ENCODE measurements at regions not wholly inside any gene's neighbourhood (a gene's known extent, or its start where the extent isn't known, plus 50 kb on each side); places are given as distances from the start of the nearest gene placed in this dataset.

GRCh38 chr10:64316833-64317232 is 795.6 kb downstream of the REEP3 start:
- no peak overlapping the region for H3K27ac Mint-ChIP-seq
- H3K9ac ChIP-seq (ENCODE audit: extremely low read depth, low read length, poor library complexity, severe bottlenecking): no peak overlapping the region
- no peak overlapping the region for H3K27ac ChIP-seq (ENCODE audit: low read depth, low read length)
- H3K27me3 Mint-ChIP-seq (ENCODE audit: insufficient read depth): no peaks in the 10 kb centered on the region
- 98% methylated on average over 3 of the region's 3 CpGs; no CpG with 5 or more reads in 1 of the 2 experiments for WGBS, 2 experiments (ENCODE audit: insufficient coverage in 1 of 2, insufficient read length in 1 of 2)
- no peaks in the 10 kb centered on the region for H3K9me3 Mint-ChIP-seq
- H3K9me3 ChIP-seq (ENCODE audit: control insufficient read depth, low read length): no peaks in the 10 kb centered on the region
- H3K4me3 Mint-ChIP-seq: no peak overlapping the region
- peaks cover 4% of the 10 kb centered on the region for H3K4me1 ChIP-seq (ENCODE audit: control insufficient read depth, insufficient read depth, low read length)
- DNase-seq: no peak
- H3K4me1 Mint-ChIP-seq: peaks cover 27% of the 10 kb centered on the region
- TF ChIP-seq, protein P1, sequence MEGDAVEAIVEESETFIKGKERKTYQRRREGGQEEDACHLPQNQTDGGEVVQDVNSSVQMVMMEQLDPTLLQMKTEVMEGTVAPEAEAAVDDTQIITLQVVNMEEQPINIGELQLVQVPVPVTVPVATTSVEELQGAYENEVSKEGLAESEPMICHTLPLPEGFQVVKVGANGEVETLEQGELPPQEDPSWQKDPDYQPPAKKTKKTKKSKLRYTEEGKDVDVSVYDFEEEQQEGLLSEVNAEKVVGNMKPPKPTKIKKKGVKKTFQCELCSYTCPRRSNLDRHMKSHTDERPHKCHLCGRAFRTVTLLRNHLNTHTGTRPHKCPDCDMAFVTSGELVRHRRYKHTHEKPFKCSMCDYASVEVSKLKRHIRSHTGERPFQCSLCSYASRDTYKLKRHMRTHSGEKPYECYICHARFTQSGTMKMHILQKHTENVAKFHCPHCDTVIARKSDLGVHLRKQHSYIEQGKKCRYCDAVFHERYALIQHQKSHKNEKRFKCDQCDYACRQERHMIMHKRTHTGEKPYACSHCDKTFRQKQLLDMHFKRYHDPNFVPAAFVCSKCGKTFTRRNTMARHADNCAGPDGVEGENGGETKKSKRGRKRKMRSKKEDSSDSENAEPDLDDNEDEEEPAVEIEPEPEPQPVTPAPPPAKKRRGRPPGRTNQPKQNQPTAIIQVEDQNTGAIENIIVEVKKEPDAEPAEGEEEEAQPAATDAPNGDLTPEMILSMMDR (conservative IDR thresholded peaks at IDR 0.05): no peak
- H3K36me3 Mint-ChIP-seq (ENCODE audit: low read depth): no peaks in the 10 kb centered on the region
- H3K36me3 ChIP-seq (ENCODE audit: control insufficient read depth, insufficient read depth, low read length): no peaks in the 10 kb centered on the region
- H3K27me3 ChIP-seq (ENCODE audit: control insufficient read depth, insufficient read depth, low read length, poor library complexity, severe bottlenecking): no peaks in the 10 kb centered on the region
- no peak overlapping the region for H3K4me3 ChIP-seq (ENCODE audit: low read length)

GRCh38 chr10:64320448-64320847 is 799.2 kb downstream of the REEP3 start:
- TF ChIP-seq, protein P1 (conservative IDR thresholded peaks at IDR 0.05): no peak
- DNase-seq: no peak
- no peak overlapping the region for H3K27ac Mint-ChIP-seq
- H3K36me3 Mint-ChIP-seq (ENCODE audit: low read depth): no peaks in the 10 kb centered on the region
- Histone ChIP-seq H3K9ac (ENCODE audit: extremely low read depth, low read length, poor library complexity, severe bottlenecking) (no peak overlapping the region), H3K4me3 (ENCODE audit: low read length) (no peak overlapping the region), H3K9me3 (ENCODE audit: control insufficient read depth, low read length) (no peaks in the 10 kb centered on the region), H3K27me3 (ENCODE audit: control insufficient read depth, insufficient read depth, low read length, poor library complexity, severe bottlenecking) (no peaks in the 10 kb centered on the region), H3K27ac (ENCODE audit: low read depth, low read length) (no peak overlapping the region), H3K36me3 (ENCODE audit: control insufficient read depth, insufficient read depth, low read length) (no peaks in the 10 kb centered on the region), H3K4me1 (ENCODE audit: control insufficient read depth, insufficient read depth, low read length) (peaks cover 4% of the 10 kb centered on the region)
- H3K4me1 Mint-ChIP-seq: peaks cover 29% of the 10 kb centered on the region
- peaks cover 4% of the 10 kb centered on the region for H3K9me3 Mint-ChIP-seq
- WGBS, 2 experiments (ENCODE audit: insufficient coverage in 1 of 2, insufficient read length in 1 of 2): 94 to 95% methylated on average over 5 to 6 of the region's 6 CpGs
- H3K27me3 Mint-ChIP-seq (ENCODE audit: insufficient read depth): no peaks in the 10 kb centered on the region
- H3K4me3 Mint-ChIP-seq: no peak overlapping the region

GRCh38 chr10:64329510-64329909 is 808.3 kb downstream of the REEP3 start:
- Mint-ChIP-seq H3K9me3 (peaks cover 12% of the 10 kb centered on the region), H3K4me1 (no peaks in the 10 kb centered on the region), H3K4me3 (no peak overlapping the region), H3K36me3 (ENCODE audit: low read depth) (peaks cover 4% of the 10 kb centered on the region), H3K27ac (no peak overlapping the region), H3K27me3 (ENCODE audit: insufficient read depth) (no peaks in the 10 kb centered on the region)
- WGBS, 2 experiments (ENCODE audit: insufficient coverage in 1 of 2, insufficient read length in 1 of 2): 80 to 89% methylated on average over 1 to 5 of the region's 5 CpGs
- Histone ChIP-seq H3K27me3 (ENCODE audit: control insufficient read depth, insufficient read depth, low read length, poor library complexity, severe bottlenecking) (no peaks in the 10 kb centered on the region), H3K27ac (ENCODE audit: low read depth, low read length) (no peak overlapping the region), H3K4me3 (ENCODE audit: low read length) (no peak overlapping the region), H3K36me3 (ENCODE audit: control insufficient read depth, insufficient read depth, low read length) (no peaks in the 10 kb centered on the region), H3K9me3 (ENCODE audit: control insufficient read depth, low read length) (peaks cover 14% of the 10 kb centered on the region), H3K9ac (ENCODE audit: extremely low read depth, low read length, poor library complexity, severe bottlenecking) (no peak overlapping the region), H3K4me1 (ENCODE audit: control insufficient read depth, insufficient read depth, low read length) (no peaks in the 10 kb centered on the region)
- DNase-seq: no peak
- TF ChIP-seq, protein P1 (conservative IDR thresholded peaks at IDR 0.05): no peak
